IMR-90 (cell line): ENCODE measurements at regions not wholly inside any gene's neighbourhood (a gene's known extent, or its start where the extent isn't known, plus 50 kb on each side); places are given as distances from the start of the nearest gene placed in this dataset.

Source experiments
- BHLHE40 ChIP-seq: fragments of 150-350 bp; IDR thresholded peaks from 2 replicates; pipeline ENCODE4 v1.6.1; 2016; ENCODE audit warnings: mild to moderate bottlenecking, low read depth, low read length
- CEBPB ChIP-seq: IDR thresholded peaks from 2 replicates; pipeline ENCODE4 v1.6.1; 2012; ENCODE audit warnings: low read depth, low read length, improper control_type of control experiment
- MAFK ChIP-seq: IDR thresholded peaks from 2 replicates; pipeline ENCODE4 v1.6.1; 2012; ENCODE audit warnings: low read depth, low read length, improper control_type of control experiment
- MXI1 ChIP-seq: IDR thresholded peaks from 2 replicates; pipeline ENCODE4 v1.6.1; 2012; ENCODE audit warnings: low read depth, mild to moderate bottlenecking, low read length, moderate library complexity, borderline replicate concordance
- NFE2L2 ChIP-seq: fragments of 150-350 bp; IDR thresholded peaks from 2 replicates; pipeline ENCODE4 v1.6.1; 2016; ENCODE audit warnings: low read depth, mild to moderate bottlenecking, low read length
- POLR2A ChIP-seq: IDR thresholded peaks from 2 replicates; pipeline ENCODE4 v1.6.1; 2012; ENCODE audit warnings: mild to moderate bottlenecking, low read depth, low read length
- RAD21 ChIP-seq: IDR thresholded peaks from 2 replicates; pipeline ENCODE4 v1.6.1; 2012; ENCODE audit warnings: low read length, improper control_type of control experiment
- RCOR1 ChIP-seq: IDR thresholded peaks from 2 replicates; pipeline ENCODE4 v1.6.1; 2012; ENCODE audit warnings: mild to moderate bottlenecking, low read length, improper control_type of control experiment; ENCODE audit not compliant: insufficient replicate concordance
- RFX5 ChIP-seq: IDR thresholded peaks from 2 replicates; pipeline ENCODE4 v1.8.0; 2012; ENCODE audit warnings: low read depth, mild to moderate bottlenecking, low read length, moderate library complexity
- SMC3 ChIP-seq: fragments of 150-350 bp; IDR thresholded peaks from 2 replicates; pipeline ENCODE4 v1.6.1; 2016; ENCODE audit warnings: low read depth, mild to moderate bottlenecking, antibody characterized with exemption, low read length, moderate library complexity
- TF ChIP-seq, protein P1 (sequence below): conservative IDR thresholded peaks from 2 replicates; pipeline ENCODE4 v1.5.1; 2012; ENCODE audit warnings: mild to moderate bottlenecking, low read depth, low read length, improper control_type of control experiment
- TF ChIP-seq, protein P2 (sequence below): fragments of 150-350 bp; IDR thresholded peaks from 2 replicates; pipeline ENCODE4 v1.6.1; 2017; ENCODE audit warnings: mild to moderate bottlenecking, antibody characterized with exemption, low read length, low read depth

DNA sequence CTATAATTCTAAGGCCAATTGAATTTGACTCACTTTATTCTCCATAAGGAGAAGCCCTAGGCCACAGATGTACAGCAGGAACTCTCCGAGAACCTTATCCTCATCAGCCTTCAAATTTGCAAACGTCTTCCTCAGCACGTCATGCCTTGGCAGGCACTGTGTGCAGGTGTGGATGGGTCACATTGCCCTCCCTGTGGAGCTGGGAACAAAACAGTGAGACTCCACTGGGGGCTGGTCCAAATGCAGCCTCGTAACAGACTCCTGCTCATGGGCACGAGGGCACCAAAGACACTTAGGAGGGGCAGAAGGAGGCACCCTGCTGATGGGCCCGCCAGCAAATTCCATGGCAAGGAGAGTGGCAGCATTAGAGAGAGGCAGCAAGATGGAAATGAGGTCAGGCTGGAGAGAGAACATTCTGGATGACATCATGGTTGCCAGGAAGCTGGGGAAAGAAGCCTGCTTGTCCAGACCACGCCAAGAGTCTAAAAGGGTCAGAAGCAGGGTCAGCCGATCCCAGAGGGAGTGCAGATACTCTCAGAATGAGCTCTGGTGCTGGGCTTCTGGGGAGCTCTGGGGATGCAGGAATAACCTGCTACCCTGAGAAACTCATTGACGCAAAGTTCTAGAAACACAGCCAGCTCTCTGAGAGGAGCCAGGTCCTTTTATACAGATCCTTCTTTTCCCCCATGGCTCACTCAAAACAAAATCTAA is 242.2 kb downstream of the B3GLCT start:
- TF ChIP-seq, protein P1, sequence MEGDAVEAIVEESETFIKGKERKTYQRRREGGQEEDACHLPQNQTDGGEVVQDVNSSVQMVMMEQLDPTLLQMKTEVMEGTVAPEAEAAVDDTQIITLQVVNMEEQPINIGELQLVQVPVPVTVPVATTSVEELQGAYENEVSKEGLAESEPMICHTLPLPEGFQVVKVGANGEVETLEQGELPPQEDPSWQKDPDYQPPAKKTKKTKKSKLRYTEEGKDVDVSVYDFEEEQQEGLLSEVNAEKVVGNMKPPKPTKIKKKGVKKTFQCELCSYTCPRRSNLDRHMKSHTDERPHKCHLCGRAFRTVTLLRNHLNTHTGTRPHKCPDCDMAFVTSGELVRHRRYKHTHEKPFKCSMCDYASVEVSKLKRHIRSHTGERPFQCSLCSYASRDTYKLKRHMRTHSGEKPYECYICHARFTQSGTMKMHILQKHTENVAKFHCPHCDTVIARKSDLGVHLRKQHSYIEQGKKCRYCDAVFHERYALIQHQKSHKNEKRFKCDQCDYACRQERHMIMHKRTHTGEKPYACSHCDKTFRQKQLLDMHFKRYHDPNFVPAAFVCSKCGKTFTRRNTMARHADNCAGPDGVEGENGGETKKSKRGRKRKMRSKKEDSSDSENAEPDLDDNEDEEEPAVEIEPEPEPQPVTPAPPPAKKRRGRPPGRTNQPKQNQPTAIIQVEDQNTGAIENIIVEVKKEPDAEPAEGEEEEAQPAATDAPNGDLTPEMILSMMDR: no peak
- TF ChIP-seq POLR2A: no peak
- no peak for TF ChIP-seq NFE2L2
- no peak for TF ChIP-seq CEBPB
- no peak for TF ChIP-seq RCOR1
- no peak for TF ChIP-seq SMC3
- TF ChIP-seq MXI1: no peak
- no peak for TF ChIP-seq BHLHE40
- no peak for TF ChIP-seq RAD21
- TF ChIP-seq MAFK: no peak
- TF ChIP-seq, protein P2, sequence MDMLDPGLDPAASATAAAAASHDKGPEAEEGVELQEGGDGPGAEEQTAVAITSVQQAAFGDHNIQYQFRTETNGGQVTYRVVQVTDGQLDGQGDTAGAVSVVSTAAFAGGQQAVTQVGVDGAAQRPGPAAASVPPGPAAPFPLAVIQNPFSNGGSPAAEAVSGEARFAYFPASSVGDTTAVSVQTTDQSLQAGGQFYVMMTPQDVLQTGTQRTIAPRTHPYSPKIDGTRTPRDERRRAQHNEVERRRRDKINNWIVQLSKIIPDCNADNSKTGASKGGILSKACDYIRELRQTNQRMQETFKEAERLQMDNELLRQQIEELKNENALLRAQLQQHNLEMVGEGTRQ: no peak
- TF ChIP-seq RFX5: no peak
